GM12874 (cell line): ENCODE measurements at regions not wholly inside any gene's neighbourhood (a gene's known extent, or its start where the extent isn't known, plus 50 kb on each side); places are given as distances from the start of the nearest gene placed in this dataset.

Experiments used
- TF ChIP-seq, protein P1 (sequence below): IDR thresholded peaks from 2 replicates; pipeline ENCODE4 v1.5.1; 2011; ENCODE audit warnings: low read depth, mild to moderate bottlenecking, control low read depth, low read length, moderate library complexity; ENCODE audit not compliant: insufficient read depth

DNA sequence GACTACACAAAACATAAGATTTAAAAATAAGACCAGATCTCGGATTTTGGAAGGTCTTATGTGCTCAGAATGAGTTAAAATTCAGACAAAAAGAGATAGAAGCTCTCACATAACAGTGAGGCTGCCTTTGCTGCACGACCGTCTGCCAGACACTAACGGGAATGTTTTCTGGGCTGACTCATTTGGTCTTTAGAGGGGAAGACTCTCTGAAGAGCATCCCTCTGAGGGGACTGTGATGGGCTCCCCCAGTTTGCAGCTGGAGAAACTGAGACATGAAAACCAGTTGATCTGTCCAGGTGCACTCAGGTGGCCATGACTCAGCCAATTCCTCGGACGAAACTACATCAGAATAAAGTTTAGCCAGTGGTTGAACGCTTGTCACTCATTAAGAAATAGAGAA lies 153.9 kb downstream of the RNASET2 start:
- TF ChIP-seq, protein P1, sequence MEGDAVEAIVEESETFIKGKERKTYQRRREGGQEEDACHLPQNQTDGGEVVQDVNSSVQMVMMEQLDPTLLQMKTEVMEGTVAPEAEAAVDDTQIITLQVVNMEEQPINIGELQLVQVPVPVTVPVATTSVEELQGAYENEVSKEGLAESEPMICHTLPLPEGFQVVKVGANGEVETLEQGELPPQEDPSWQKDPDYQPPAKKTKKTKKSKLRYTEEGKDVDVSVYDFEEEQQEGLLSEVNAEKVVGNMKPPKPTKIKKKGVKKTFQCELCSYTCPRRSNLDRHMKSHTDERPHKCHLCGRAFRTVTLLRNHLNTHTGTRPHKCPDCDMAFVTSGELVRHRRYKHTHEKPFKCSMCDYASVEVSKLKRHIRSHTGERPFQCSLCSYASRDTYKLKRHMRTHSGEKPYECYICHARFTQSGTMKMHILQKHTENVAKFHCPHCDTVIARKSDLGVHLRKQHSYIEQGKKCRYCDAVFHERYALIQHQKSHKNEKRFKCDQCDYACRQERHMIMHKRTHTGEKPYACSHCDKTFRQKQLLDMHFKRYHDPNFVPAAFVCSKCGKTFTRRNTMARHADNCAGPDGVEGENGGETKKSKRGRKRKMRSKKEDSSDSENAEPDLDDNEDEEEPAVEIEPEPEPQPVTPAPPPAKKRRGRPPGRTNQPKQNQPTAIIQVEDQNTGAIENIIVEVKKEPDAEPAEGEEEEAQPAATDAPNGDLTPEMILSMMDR = no peak

DNA sequence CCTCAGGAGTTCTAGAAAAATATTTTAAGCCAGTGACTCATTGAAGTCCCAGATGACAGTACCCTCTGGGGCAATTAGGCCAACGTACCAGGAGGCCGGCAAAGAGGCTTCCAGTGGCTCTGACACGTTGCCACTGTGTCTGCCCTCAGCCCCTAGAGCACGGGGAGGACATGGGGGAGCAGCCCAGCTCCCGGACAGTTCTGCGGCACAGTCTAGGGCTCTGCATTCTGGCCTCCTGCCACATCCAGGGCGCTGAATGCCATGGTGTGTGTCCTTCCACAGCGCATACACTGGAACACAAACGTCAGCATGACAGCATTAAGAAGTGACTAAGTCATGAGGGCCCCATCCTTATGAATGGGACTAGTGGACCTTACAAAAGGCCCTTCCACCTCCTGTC lies 156.2 kb downstream of the RNASET2 start:
- TF ChIP-seq, protein P1 = no peak

DNA sequence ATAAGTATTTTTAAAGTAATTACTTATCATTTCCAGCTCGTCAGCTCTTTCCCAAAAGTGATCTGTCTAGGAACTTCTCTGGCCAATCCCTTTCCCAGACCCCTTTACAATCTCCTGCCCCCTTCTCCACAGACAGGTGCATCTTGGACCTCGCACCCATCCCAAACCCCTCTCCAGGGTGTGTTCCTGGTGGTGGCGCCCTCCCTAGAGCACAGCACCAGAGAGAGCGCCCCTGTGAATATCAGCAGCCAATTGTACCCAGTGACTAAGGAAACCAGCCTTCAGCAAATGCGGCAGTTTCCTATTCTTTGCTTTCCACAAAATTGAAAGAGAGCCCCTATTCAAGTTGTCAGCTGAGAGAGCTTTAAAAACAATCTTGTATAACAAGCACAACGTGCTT lies 157.7 kb downstream of the RNASET2 start:
- TF ChIP-seq, protein P1 = no peak

DNA sequence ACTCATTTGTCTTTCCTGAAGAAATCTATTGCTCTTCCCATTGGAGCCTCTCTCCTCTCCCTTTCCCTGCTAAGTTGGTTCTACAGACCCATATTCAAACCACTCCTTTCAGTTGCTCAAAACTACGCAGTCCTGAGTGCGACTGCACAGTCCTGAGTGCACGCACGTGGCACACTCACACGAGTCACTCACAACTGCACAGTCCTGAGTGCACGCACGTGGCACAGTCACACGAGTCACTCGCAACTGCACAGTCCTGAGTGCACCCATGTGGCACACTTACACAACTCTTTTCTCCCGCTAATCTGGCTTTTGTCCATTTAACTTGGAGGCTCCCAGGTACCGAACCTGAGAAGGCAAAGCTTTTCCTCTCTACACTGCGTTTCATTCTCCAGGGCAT lies 159.7 kb downstream of the RNASET2 start:
- TF ChIP-seq, protein P1 = no peak

DNA sequence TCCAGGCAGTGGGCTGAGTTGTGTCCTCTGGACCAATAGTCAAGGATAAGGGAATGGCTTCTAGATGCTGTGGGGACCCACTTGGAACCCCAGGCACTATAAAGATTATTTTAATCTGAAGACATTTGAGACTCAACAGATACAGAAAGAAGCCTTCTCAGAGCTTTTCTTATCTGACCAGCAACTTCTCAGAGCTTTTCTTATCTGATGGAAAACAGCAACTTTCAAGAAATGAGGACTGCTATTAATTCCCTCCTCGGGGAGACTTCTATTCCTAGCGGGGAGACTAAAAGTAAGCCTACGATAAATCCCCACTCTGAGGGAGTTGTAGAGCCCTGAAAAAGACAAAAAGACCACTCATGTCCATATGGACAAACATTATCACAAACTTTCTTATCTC lies 160.5 kb downstream of the RNASET2 start:
- TF ChIP-seq, protein P1 = no peak

DNA sequence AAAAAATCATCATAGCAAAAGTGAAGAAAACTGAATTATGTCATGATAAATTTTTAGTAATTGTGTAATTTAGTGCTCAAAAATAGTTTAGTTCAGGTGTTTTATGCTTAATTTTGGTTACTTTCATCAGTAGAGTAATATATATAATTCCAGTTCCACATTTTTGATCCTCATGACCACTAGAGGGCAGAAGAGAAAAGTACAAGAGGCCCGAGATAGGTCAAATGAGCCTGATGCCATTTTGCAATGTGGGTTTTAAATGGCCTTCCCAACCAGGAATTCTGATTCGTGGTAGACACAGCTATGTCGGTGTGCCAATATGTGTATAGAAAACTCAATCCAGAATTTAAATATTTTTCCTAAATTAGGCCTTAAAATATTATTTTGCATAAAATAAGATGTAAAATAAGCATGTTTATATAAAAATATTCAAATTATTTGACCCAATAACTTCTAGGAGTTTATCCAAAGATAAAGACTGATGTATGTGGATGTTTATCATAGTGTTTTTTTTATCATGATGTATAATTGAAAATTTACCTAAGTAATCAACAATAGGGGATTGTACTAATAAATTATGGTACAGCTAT lies 159.7 kb upstream of the RPS6KA2 start:
- TF ChIP-seq, protein P1 = peak; percentile 43; the same call in 1 of the 2 replicates

DNA sequence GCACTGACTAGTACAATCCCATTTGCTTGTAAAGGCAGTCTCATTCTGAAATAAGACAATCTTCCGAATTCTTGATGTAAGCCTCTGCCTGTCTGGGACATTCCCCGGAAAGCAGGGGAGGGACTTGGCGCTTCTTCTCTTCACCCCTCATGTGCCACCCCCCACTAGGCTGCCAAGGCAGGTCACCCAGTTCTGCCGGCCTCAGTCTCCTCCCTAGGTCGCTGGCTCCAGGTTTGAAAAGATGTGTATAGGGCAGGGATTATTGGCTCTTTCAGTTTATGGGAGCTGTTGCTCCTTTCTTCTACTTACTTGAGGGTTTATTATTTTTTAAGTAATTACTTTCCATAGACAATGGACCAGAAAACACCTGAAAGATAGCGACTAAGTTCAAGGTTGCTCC lies 158.1 kb upstream of the RPS6KA2 start:
- TF ChIP-seq, protein P1 = no peak
